Mononuclear cell (primary cell): ENCODE measurements at regions not wholly inside any gene's neighbourhood (a gene's known extent, or its start where the extent isn't known, plus 50 kb on each side); places are given as distances from the start of the nearest gene placed in this dataset.

ENCODE experiments used
- H3K27me3 ChIP-seq: 2 replicates; pipeline ENCODE4 v1.6.0; 2011; ENCODE audit warnings: low read length, control low read depth; ENCODE audit not compliant: insufficient read depth
- H3K4me1 ChIP-seq: 2 replicates; pipeline ENCODE4 v1.5.1; 2011; ENCODE audit warnings: mild to moderate bottlenecking, low read length, control low read depth; ENCODE audit not compliant: insufficient read depth
- H3K4me3 ChIP-seq: 2 replicates; pipeline ENCODE4 v1.5.1; 2011; ENCODE audit warnings: mild to moderate bottlenecking, low read length, moderate library complexity
- H3K9me3 ChIP-seq: 2 replicates; pipeline ENCODE4 v1.5.1; 2011; ENCODE audit warnings: low read depth, mild to moderate bottlenecking, control low read depth, low read length

DNA sequence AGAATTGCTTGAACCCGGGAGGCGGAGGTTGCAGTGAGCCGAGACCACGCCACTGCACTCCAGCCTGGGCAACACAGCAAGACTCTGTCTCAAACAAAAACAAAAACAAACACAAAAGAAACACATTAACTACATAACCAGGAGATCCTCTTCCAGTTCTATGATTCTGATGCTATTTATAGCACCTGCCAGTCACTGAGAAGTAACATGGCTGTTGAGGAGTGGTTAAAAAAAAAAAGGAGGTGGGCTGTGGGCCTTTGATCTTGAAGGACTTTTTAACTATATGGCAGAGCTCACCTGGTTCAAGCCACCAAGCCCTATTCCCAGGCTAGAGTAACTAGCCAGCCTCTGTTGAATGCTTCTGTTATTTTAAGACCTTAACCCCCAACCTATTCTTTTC lies 148.8 kb downstream of the ZBTB18 start:
- H3K9me3 ChIP-seq = no peaks in the 10 kb centered on the region

GRCh38 chr1:244200596-244200995 lies 149.5 kb downstream of the ZBTB18 start:
- H3K4me1 ChIP-seq = no peaks in the 10 kb centered on the region
- no peaks in the 10 kb centered on the region for H3K27me3 ChIP-seq
- no peaks in the 10 kb centered on the region for H3K9me3 ChIP-seq
- no peak overlapping the region for H3K4me3 ChIP-seq

More for the DNA sequence above, 148.8 kb downstream of the ZBTB18 start:
- Histone ChIP-seq H3K27me3 (no peaks in the 10 kb centered on the region), H3K4me1 (no peaks in the 10 kb centered on the region), H3K4me3 (no peak overlapping the region)

GRCh38 chr1:244201750-244202149 lies 150.7 kb downstream of the ZBTB18 start:
- Histone ChIP-seq H3K4me3 (no peak overlapping the region), H3K27me3 (no peaks in the 10 kb centered on the region), H3K9me3 (no peaks in the 10 kb centered on the region), H3K4me1 (no peaks in the 10 kb centered on the region)

GRCh38 chr1:244204004-244204403 lies 152.9 kb downstream of the ZBTB18 start:
- Histone ChIP-seq H3K27me3 (no peaks in the 10 kb centered on the region), H3K4me3 (no peak overlapping the region), H3K4me1 (no peaks in the 10 kb centered on the region), H3K9me3 (no peaks in the 10 kb centered on the region)

GRCh38 chr1:244205171-244205570 lies 154.1 kb downstream of the ZBTB18 start:
- Histone ChIP-seq H3K9me3 (no peaks in the 10 kb centered on the region), H3K27me3 (no peaks in the 10 kb centered on the region), H3K4me3 (no peak overlapping the region), H3K4me1 (peaks cover 6% of the 10 kb centered on the region)

- Histone ChIP-seq H3K9me3 (no peaks in the 10 kb centered on the region), H3K4me3 (no peak overlapping the region), H3K27me3 (no peaks in the 10 kb centered on the region), H3K4me1 (peaks cover 6% of the 10 kb centered on the region)
Observed at GRCh38 chr1:244205906-244206305, 154.8 kb downstream of the ZBTB18 start.

DNA sequence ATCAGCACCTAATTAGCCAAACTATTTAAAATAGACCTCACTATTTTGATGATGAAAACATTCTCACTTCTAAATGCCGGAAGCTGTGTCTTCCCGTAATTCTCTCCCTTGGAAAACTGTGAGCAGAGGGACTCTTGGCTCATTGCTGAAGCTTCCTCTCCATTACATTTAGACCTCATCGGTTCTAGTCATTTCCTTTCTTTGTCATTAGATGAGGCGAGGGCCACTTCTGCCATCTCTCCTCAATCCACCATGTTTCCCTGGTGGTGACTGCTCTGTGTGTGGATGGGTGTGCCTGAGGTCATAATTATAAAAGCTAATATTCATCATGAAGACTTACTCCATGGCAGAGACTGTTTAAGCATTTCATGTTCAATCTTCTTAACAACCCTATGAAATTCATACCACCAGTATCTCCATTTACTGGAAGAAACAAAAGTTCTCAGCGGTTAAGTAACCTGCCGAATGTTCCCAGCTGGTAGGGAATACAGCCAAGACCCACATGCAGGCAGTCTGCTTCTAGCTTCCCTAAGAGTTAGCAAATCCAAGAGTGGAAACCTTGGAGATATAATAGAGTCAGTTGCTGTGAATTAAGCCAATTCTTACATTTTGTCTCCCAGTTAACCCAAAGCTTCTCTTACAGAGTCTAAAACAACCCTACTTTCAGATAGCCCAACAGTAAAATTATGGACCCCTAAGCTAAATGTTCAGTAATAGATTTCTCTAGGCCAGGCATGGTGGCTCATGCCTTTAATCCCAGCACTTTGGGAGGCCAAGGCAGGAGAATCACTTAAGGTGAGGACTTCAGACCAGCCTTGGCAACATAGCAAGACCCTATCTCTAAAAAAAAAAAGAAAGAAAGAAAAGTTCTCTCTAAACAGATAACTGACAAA lies 156.2 kb downstream of the ZBTB18 start:
- Histone ChIP-seq H3K9me3 (no peaks in the 10 kb centered on the region), H3K4me1 (peaks cover 6% of the 10 kb centered on the region), H3K27me3 (no peaks in the 10 kb centered on the region), H3K4me3 (no peak overlapping the region)

DNA sequence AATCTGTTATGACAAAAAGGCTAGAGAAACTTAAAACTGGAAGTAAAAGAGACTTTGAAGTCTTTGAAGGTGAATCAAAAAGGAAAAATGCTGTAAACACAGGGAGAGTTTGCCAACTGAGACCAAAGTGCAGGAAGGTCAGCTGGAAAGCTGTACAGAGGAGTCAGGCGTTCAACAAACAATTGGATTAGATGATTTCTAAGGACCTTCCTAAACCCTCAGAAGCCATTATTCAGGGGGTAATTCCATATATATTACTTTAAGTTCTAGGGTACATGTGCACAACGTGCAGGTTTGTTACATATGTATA lies 156.8 kb downstream of the ZBTB18 start:
- no peaks in the 10 kb centered on the region for H3K27me3 ChIP-seq
- no peak overlapping the region for H3K4me3 ChIP-seq
- no peaks in the 10 kb centered on the region for H3K9me3 ChIP-seq
- peaks cover 6% of the 10 kb centered on the region for H3K4me1 ChIP-seq

- Histone ChIP-seq H3K4me1 (peaks cover 17% of the 10 kb centered on the region), H3K27me3 (no peaks in the 10 kb centered on the region), H3K4me3 (no peak overlapping the region), H3K9me3 (no peaks in the 10 kb centered on the region)
Observed at GRCh38 chr1:244209955-244210354, 158.9 kb downstream of the ZBTB18 start.

DNA sequence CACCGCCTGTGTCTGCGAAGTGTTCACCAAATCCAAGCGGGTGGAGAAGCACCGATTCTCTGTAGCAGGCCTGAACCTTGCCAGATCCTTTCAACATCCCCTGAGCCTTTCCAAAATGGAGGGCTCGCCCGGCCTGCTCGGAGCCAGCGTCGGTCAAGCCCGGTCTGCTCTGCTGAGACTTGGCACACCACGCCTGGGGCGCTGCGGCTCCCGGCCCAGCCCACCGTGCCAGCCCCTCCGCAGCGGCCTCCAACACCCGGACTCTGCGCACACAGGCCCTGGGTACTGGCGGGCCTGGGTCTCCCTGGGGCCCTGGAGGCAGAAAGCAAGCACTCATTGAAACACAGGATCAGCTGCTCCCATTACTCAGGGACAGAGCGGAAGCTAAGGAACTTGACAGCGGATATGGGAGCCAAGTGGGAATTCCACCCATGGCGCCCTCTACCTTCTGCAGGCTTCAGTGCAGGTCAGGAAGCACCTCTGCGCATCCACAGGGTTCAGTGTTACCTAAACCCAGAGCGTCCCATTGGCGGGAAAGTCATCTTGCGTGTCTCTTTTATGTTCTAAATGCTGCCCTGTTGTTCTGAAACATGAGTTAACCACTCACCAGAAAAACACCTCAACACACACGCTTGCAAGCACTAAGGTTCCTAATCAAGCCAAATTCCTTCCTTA lies 159.9 kb downstream of the ZBTB18 start:
- peaks cover 17% of the 10 kb centered on the region for H3K4me1 ChIP-seq
- no peaks in the 10 kb centered on the region for H3K9me3 ChIP-seq
- H3K4me3 ChIP-seq = no peak overlapping the region
- H3K27me3 ChIP-seq = no peaks in the 10 kb centered on the region

DNA sequence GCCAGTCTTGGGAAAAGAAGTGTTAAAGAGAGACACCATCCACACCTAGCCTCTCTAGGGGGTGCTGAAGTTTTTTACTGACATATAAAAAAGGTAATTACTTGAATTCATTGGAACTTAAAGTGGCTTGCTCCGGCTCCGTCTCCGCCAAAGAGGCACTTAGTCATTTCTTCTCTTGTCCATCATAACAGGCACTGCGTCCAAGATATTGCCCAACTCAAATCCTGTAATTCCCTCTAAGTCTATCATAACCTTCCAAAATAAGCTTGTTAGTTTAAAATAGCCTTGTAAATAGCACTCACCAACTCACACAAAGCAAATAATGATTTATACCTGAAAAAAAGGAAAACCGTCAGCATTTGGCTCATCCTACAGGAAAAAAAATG lies 160.5 kb downstream of the ZBTB18 start:
- Histone ChIP-seq H3K4me3 (no peak overlapping the region), H3K9me3 (no peaks in the 10 kb centered on the region), H3K27me3 (no peaks in the 10 kb centered on the region), H3K4me1 (peaks cover 17% of the 10 kb centered on the region)

GRCh38 chr1:244212219-244212618 lies 161.1 kb downstream of the ZBTB18 start:
- Histone ChIP-seq H3K4me1 (peaks cover 17% of the 10 kb centered on the region), H3K27me3 (no peaks in the 10 kb centered on the region), H3K9me3 (no peaks in the 10 kb centered on the region), H3K4me3 (no peak overlapping the region)

GRCh38 chr1:244212797-244213475 lies 161.9 kb downstream of the ZBTB18 start:
- no peaks in the 10 kb centered on the region for H3K9me3 ChIP-seq
- H3K4me1 ChIP-seq = peaks cover 17% of the 10 kb centered on the region
- H3K4me3 ChIP-seq = no peak overlapping the region
- no peaks in the 10 kb centered on the region for H3K27me3 ChIP-seq

DNA sequence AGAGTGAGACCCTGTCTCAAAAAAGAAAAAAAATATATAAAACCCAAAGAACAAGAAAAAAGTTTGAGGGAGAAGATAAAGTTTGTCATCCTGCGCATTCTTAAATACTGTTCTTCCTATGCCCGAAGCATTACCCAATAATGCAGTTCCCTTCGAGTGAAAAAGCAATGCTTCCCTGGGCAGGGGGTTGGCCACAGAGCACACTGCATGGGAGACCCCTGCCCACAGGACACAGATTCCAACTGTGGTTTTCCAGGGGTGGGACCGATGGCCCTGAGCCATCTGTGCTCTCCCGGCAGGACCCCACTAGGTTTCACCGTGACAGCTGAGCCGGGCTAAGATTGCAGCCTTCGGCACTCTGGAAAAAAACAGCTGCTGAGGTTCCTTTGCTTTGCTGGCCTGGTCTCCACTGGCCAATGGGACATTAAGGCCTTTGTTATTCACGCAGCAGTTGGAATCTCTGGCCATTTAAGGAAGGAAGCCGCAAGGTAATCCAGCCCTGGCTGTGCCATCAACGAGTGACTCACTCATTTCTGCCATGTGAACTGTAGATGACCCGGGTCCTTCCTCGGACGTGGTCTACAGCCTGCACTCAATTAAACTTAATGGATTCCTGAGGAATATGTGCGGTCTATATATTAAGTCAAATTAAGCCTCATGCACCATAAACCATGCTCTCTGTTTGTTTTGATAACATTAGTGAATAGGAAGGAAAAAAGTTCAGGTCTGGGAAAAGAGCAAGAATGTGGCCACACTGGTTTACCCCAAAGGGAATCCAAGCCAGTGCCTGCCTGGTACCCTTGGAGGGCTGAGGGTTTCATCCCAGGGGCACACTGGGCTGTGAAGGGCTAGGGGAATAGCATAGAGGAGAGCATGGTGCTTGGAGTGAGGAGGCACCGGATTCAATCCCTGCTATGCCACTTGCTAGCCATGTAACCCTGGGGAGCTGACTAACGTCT lies 163.2 kb downstream of the ZBTB18 start:
- Histone ChIP-seq H3K4me3 (no peak overlapping the region), H3K27me3 (no peaks in the 10 kb centered on the region), H3K4me1 (peaks cover 17% of the 10 kb centered on the region), H3K9me3 (no peaks in the 10 kb centered on the region)
